ENCODE measurements at regions not wholly inside any gene's neighbourhood (a gene's known extent, or its start where the extent isn't known, plus 50 kb on each side); places are given as distances from the start of the nearest gene placed in this dataset.

- no peak for TF ChIP-seq POLR2A (IDR thresholded peaks at IDR 0.05; ENCODE audit: low read length)
- TF ChIP-seq GATA1 (IDR thresholded peaks at IDR 0.05; ENCODE audit: low read depth, low read length): no peak
Observed at GRCh38 chr13:33684874-33685273, 133.1 kb upstream of the RFC3 start.
